CMK (cell line): ENCODE measurements at regions not wholly inside any gene's neighbourhood (a gene's known extent, or its start where the extent isn't known, plus 50 kb on each side); places are given as distances from the start of the nearest gene placed in this dataset.
"Not testable (repeated sequence)": the region's sequence is repeated elsewhere in the genome, so short reads cannot be mapped to it uniquely, and the experiment has no call there.

Experiments used
- DNase-seq: peaks from one replicate; pipeline ENCODE4 v3.0.0-alpha.2; 2010; ENCODE audit warnings: low read depth

GRCh38 chr5:79924936-79925893, 65.8 kb downstream of the MTX3 start:
- no peak for DNase-seq

DNA sequence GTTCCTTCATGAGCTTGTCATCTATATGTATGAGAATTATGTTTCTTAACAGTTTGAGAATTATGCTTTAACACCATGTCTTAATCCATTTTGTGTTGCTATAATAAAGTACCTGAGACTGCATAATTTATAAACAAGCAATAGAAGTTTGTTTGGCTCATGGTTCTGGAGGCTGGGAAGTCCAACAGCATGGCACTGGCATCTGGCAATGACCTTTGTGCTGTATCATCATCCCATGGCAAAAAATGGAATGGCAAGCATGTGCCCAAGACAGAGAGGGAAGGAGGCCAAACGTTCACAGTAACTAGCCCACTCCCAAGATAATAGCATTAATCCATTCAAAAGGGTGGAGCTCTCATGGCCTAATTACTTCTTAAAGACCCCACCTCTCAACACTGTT, 67.6 kb downstream of the MTX3 start:
- no peak for DNase-seq

- DNase-seq: no peak
Observed at GRCh38 chr5:79922626-79923025, 68.4 kb downstream of the MTX3 start.

GRCh38 chr5:79907452-79907851, 83.6 kb downstream of the MTX3 start:
- DNase-seq: not testable (repeated sequence)

GRCh38 chr5:79902571-79902970, 88.5 kb downstream of the MTX3 start:
- not testable (repeated sequence) for DNase-seq

DNA sequence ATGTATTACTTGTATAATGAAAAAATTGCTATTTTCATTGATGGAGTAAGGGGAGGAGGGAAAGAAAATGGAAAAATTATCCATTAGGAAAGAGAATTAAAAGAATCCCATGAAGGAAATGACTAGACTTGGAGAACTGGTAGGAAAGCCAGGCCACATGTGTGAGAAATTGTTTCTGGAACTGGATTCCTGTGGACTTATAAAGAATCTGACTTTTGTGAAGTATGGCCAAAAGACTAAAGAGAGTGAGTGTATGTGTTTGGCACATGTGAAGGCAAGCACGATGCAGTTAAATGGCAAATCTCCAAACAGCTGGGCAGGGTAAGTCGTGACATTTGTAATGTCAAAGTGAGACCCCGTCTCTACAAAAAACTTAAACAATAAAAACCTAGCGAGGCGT, 89.4 kb downstream of the MTX3 start:
- DNase-seq: no peak

DNA sequence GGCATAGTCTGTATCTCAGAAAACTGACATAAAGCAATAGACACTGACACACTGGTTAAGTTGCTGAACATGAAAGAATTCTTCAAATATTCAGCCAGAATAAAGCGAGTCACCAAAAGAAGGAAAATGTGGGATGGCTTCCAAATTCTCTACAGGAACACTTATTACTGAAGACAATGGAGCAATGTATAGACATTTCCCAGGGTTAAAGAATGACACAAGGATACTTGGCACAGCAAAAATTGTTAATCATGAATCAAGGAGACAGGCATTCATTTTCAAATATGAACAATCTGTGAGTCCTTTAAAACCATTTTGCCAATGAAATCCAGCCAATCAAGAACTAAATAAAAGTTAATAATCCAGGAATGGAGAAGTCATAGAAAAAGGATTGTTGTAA, 92.5 kb downstream of the MTX3 start:
- DNase-seq: no peak

DNA sequence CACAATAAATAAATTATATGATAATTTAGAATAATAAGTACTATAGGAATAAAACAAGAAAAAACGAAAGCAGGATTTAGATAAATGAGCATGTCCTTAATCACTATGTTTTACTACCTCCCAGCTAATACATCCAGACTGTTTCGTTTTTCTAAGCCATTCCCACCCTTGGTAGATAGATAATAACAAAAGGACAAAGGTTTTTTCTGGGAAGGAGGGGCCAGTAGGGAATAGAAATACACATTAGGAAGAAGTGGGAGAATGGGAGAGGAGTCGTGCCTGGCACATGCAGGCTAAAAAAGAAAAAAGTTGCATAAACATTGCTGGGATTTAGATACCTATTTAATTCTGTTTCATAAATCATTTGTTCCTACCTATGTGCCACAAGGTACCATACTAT, 97.1 kb downstream of the MTX3 start:
- no peak for DNase-seq

- no peak for DNase-seq
Observed at GRCh38 chr5:79893485-79893884, 97.6 kb downstream of the MTX3 start.

GRCh38 chr5:79890930-79891249, 100.2 kb downstream of the MTX3 start:
- no peak for DNase-seq

- no peak for DNase-seq
Observed at GRCh38 chr5:79890119-79890929, 100.7 kb downstream of the MTX3 start.

GRCh38 chr5:79888643-79889042, 102.4 kb downstream of the MTX3 start:
- DNase-seq: no peak

DNA sequence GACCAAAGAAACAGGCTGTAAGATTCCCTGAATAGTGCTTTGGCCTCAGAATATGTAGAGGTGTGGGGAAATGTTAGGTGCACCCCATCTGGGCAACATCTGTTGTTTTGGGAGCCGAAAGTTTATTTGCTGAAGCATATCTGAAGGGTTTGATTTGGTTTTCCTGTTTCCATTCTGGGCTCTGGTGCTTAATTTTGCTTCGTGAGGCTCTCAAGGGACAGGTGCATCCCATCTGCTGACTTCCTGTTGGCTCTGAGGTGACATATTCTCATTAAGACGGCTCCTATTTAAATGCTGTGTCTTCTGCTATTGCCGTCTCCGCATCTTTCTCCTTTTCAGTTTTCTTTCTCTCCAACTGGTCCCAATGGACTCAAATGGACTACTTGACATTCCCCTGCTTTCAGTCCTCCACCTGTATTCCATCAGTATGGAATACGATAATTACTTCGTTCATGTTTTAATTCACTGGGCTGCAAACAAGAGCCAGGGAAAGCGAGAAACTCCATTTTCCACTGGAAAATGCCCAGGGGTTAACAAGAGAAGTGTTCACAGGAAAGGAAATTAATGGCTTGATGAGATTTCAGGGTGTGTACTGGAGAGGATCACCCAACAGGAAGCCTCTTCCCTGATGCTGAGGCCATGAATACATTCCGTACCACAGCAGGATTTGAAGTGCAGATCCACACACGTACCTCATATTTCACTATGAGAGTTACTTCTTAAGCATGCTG, 104.0 kb downstream of the MTX3 start:
- no peak for DNase-seq

- DNase-seq: no peak
Observed at GRCh38 chr5:79886456-79886855, 104.6 kb downstream of the MTX3 start.

GRCh38 chr5:79879880-79880279, 111.2 kb downstream of the MTX3 start:
- not testable (repeated sequence) for DNase-seq

DNA sequence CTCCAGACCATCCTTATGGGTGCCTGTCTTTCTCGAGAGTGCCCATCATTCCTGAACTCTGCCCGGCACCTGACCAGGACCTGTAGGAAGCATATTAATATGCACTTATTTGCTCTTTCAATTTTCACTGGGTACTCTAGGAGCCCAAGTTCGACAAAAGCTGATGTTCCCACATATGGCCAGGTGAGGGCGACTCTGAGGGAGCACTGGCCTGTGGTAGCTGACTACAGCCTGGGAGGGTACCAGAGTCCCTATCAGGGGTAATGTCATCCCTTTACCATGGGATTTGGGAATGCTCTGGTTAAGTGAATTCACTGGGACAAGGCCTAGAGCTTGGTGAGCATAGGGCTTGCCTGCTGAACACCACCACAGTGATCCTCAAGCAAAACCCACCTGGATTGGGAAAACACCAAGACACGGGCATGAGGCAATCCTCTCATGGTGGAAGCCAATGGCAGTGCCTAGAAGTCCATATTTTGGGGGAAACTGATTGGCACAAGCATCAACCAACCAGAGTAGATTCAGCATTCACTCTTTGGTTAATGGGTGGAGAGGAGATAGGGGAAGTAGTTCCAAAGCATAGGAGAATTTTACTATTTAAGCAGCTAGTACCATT, 112.2 kb downstream of the MTX3 start:
- DNase-seq: no peak

- DNase-seq: no peak
Observed at GRCh38 chr5:79878136-79878679, 112.9 kb downstream of the MTX3 start.

GRCh38 chr5:79876456-79876855, 114.6 kb downstream of the MTX3 start:
- DNase-seq: no peak

DNA sequence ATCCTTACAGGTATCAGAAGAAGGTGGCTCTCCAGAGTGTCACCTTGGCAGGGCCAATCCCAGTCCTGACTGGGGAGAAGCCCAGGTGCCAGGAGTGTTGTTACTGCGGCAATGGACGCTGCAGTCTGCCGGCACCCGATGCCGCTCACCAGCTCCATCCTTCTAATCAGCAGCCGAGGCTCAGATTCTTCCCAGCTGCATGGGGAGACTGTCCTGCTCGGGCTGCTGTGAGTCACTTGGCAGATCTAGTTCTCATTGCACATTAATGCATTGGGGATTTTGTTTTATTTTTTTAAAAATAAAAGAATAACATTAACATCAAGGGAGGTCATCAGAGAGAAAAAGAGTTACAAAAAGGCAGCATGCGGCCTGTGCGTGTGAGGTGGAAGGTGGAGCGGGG, 115.8 kb downstream of the MTX3 start:
- DNase-seq: no peak

GRCh38 chr5:79873187-79873586, 117.9 kb downstream of the MTX3 start:
- no peak for DNase-seq

DNA sequence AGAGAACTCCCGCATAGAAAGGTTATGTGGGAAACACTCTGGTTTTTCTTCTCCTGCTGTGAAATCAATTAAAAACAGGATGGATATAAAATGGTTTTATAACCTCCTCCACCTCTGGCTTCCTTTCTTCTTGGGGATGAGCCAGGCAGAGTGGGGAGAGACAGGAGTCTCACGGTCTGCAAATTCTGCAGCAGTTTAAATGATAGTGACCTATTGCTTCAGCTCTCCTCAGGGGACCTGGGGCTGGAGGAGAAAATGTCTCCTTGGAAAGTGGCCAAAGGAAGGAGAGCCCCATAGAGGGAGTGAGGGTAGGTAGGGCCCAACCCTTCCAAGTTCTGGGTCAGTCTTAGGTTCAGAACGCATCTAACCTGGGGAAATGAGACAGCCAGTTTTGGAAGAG, 118.8 kb downstream of the MTX3 start:
- DNase-seq: no peak
